ENCODE measurements at regions not wholly inside any gene's neighbourhood (a gene's known extent, or its start where the extent isn't known, plus 50 kb on each side); places are given as distances from the start of the nearest gene placed in this dataset.
A peak's percentile ranks its signal among the peaks of the same experiment; 100 is the strongest.

DNA sequence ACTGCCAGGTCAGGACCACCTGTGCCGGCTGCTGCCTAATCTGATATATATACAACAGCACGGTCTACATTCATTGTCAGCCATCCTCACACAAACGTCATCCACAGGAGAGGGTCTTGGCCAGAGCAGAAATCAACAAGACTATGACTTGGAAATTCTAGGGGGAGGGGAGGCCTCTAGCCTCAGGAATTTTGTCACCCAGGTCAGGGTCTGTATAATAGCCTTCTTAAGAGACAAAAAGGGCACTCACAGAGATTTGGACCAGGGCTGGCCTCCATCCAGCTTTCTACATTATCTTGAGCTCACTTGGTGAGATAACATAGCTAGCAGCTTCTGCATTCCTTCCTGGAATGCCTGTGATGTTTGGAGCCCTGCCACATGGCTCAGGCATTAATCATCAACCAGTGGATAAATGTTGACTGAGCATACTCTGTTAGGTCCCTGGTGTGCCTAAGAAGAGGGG lies 50.4 kb upstream of the CTIF start:
- DNase-seq (ENCODE audit: low spot score): peak; percentile 92

- no peak for DNase-seq (ENCODE audit: low spot score)
Observed at GRCh38 chr18:48486754-48487153, 52.1 kb upstream of the CTIF start.

DNA sequence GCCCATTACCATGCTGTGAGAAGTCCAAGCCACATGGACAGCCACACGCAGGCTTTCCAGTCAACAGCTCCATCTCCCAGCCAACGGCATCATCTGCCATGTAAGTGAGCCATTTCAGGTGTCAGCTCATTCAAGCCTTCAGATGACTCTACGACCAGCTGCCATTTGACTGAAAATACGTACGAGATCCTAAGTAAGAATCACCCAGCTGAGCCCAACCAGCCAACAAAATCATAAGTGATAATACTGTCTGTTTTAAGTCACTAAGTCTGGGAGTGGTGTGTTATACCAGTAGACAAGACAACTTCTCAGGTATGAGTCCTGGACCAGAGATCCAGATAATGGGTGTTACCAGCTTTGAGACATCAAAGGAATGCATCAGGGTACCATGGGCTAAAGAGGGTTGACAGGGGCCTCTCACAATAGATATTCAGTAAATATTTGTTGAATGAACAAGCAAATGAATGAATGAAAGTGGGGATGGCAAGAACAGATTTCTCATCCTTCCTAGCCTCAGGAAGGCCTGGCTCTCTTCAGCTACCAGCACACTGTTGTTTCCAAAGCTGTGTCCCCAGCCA lies 52.9 kb upstream of the CTIF start:
- DNase-seq (ENCODE audit: low spot score): no peak

DNA sequence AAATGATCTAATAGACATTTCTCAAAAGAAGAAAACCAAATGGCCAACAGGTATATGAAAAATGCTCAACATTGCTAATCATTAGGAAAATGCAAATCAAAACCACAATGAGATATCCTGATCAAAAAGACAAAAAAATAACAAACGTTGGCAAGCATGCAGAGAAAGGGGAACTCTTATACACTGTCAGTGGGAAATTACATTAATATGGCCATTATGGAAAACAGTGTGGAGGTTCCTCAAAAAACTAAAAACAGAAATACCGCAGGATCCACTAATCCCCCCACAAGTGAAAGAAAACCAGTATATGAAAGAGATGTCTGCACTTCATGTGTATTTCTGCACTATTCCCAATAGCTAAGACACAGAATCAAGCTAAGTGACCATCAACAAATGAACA lies 57.7 kb upstream of the CTIF start:
- DNase-seq (ENCODE audit: low spot score): no peak

- no peak for DNase-seq (ENCODE audit: low spot score)
Observed at GRCh38 chr18:48479531-48479930, 59.3 kb upstream of the CTIF start.

- no peak for DNase-seq (ENCODE audit: low spot score)
Observed at GRCh38 chr18:48477348-48477747, 61.5 kb upstream of the CTIF start.

DNA sequence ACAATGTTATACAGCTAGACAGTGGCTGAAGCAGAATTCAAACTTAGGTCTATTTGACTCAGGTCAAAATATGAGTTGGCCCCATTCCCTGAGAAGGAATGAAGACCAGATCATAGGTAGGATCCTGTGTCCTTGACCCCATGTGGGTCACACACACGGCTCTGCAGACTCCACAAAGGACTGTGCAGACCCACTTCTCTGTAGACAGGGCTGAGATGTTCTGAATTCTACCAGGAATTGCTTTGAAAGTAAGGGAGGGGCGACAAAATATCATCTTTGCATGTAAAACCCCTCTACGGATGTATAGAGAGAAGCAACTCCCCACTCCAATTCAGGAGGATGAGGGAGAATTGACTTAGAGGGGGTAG lies 62.3 kb upstream of the CTIF start:
- DNase-seq (ENCODE audit: low spot score): no peak

DNA sequence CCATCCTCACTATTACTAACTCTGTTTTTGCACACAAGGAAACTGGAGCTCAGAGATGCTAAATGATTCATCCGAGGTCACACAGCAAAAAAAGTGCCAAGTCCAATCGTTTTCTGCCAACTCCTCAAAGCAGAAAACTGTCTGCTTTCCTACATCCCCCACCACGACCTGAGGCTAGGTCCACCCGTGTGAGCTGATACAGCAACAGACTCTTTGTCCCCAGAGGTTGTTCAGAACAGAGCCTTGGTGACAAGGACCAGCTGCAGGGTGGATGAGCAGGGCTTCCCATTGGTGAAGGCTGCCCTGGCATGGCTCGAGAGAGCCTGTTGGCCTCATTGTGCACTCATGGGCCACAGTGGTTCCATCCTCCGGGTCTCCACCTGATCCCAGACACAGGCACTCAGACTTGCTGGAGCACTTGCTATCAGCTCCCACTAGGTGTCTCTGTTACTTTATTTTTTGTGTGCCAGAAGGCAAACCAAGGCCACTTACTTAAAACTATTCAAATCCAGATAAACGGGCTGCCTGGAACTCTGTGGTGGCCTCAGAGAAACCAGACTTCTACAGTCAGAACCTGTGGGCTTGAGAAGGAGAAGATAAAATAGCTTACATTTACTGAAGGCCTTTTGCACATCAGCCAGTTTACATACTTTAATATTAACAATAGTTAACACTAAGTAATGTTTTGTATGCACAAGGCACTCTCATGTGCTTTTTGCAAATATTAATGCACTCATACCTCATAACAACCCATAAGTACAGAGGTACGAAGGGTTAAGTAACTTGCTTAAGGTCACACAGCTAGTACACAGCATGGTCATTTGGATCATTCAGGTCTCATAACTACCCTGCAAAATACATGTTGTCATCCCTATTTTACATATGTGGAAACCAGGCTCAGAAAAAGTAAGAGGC lies 62.9 kb upstream of the CTIF start:
- DNase-seq (ENCODE audit: low spot score): peak; percentile 54

DNA sequence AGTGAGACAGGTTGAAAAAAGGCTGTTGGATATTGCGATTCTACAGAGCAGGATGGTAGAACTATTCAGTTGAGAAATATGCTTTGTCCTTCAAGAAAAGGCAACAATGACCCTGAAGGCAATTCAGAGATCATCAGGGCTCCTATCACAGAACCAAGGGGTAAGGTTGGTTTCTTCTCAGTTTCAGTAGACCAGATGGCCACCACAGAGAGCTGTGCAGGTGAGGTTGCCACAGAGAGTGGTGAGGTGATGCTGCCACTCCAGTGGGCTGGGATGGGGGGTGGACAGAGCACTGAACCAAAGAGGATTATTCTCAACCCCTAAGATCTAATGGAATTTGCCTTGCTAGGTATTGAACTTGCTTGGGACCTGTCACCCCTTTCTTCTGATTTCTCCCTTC lies 64.6 kb upstream of the ZBTB7C start:
- DNase-seq (ENCODE audit: low spot score): no peak

GRCh38 chr18:48472610-48473009 lies 63.4 kb upstream of the ZBTB7C start:
- no peak for DNase-seq (ENCODE audit: low spot score)

DNA sequence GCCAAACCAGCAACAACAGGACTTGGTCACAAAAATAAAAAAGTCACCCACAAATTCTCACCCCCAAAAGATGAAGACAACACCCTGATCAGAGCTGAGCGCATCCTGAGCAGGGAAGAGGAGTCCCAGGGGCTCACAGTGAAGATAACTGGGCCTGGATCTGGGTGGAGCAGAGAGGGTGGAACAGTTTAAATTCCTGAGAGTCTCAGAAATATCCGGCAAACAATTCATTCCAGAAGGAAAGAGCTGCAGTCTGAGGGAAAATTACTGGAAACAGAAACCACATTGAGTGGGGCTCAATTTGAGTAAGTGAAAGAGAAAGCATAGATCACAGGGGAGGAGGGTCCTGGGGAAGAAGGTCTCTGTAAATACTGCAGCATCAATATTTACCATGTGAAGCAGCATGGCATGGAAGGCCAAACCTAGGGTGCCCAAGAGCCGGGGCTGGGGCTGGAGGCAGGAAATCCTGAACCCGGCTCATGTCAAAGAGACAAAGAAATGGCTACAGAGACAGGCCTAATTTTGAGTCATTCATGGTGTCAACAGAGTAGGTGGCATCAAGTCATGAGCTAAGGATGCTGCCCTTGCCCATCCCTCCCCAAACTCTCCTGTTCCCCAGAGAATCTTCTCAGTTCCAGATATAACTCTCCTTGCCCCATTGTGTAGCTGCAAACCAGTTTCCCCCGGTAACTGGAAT lies 61.4 kb upstream of the ZBTB7C start:
- no peak for DNase-seq (ENCODE audit: low spot score)

GRCh38 chr18:48468151-48468550 lies 59.0 kb upstream of the ZBTB7C start:
- no peak for DNase-seq (ENCODE audit: low spot score)

- DNase-seq (ENCODE audit: low spot score): no peak
Observed at GRCh38 chr18:48467231-48467630, 58.0 kb upstream of the ZBTB7C start.

DNA sequence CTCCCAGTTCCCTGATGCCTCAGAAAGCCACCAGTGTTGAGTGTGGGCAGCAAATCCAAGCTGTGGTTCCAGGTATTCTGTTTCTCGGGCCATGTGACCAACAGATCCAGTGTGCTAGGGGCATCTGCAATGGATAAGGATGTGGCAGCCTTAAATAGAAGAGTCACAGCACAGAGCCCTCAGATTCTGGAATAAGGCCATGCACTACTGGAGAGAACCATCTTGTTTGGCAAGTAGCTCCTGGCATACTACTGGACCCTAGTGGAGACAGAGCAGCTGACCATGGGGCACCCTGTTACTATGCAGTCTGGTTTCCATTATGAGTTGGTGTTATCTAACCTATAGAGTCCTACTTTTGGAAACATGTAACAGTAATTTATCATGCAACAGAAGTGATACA lies 53.3 kb upstream of the ZBTB7C start:
- DNase-seq (ENCODE audit: low spot score): no peak

- DNase-seq (ENCODE audit: low spot score): no peak
Observed at GRCh38 chr18:48460929-48461583, 51.9 kb upstream of the ZBTB7C start.

DNA sequence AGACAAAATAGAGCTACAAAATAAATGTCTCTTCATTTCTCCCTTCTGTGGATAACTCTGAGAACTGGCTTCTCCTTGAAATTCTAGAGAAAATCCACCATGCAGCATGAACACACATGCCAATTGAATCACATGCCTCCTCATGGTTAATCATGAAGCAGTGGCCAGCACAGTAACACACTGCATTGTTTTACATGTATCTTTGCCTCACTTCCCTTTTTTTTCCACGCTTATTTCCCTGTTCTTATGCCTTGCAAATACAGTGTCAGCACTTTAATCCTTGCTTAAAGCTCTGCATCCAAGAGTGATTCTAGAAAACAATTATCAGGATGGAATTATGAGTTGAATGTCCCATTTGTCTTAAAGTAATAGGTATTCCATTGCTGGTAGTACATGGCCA lies 50.3 kb upstream of the ZBTB7C start:
- DNase-seq (ENCODE audit: low spot score): no peak

GRCh38 chr18:48459016-48459415 lies 49.8 kb upstream of the ZBTB7C start:
- no peak for DNase-seq (ENCODE audit: low spot score)

All from mucosa of gallbladder (tissue), 1 donor.